ENCODE measurements at regions not wholly inside any gene's neighbourhood (a gene's known extent, or its start where the extent isn't known, plus 50 kb on each side); places are given as distances from the start of the nearest gene placed in this dataset.

GRCh38 chr1:117798550-117798949 lies 130.9 kb downstream of the GDAP2 start:
- TF ChIP-seq, protein P1, sequence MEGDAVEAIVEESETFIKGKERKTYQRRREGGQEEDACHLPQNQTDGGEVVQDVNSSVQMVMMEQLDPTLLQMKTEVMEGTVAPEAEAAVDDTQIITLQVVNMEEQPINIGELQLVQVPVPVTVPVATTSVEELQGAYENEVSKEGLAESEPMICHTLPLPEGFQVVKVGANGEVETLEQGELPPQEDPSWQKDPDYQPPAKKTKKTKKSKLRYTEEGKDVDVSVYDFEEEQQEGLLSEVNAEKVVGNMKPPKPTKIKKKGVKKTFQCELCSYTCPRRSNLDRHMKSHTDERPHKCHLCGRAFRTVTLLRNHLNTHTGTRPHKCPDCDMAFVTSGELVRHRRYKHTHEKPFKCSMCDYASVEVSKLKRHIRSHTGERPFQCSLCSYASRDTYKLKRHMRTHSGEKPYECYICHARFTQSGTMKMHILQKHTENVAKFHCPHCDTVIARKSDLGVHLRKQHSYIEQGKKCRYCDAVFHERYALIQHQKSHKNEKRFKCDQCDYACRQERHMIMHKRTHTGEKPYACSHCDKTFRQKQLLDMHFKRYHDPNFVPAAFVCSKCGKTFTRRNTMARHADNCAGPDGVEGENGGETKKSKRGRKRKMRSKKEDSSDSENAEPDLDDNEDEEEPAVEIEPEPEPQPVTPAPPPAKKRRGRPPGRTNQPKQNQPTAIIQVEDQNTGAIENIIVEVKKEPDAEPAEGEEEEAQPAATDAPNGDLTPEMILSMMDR (IDR thresholded peaks at IDR 0.05), result no peak
- no peak for TF ChIP-seq POLR2A (IDR thresholded peaks at IDR 0.05)
